ENCODE measurements at regions not wholly inside any gene's neighbourhood (a gene's known extent, or its start where the extent isn't known, plus 50 kb on each side); places are given as distances from the start of the nearest gene placed in this dataset.

DNA sequence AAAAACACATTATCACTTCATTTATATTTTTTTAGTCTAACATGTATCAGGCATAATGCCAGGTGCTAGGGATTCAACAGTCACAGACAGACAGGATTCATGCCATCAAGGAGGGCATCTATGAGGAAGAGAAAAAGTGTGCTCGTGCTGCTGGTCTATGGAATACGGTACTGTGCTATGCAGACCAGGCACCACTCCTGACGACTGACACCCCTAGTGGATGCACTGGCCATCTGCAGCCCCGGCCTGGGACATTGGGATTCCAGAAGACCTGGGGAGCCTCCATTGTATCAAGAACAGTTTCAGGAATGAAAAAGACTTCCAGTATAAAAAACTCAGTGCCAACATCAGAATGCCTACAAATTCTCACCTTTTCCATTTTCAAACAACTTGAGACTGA is 94.0 kb downstream of the KLF12 start:
- FAIRE-seq: no peak

DNA sequence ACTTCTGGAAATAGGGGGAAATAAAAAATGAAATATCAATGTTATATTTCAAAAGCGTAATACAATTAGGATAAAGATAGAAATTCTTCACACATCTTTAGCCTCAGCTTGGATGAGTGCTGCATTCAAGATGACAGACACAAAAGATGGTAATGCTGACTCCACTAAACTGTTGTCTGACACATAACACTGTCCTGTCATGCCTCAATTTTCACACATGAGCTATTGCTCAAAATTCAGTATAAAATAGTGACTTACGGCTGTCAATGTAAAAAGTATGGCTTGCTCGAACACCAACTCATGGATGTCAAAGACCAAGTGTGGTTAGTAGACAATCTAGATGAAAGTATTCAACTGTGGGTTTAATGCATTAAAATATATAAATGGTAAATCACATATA is 94.5 kb downstream of the KLF12 start:
- no peak for FAIRE-seq

DNA sequence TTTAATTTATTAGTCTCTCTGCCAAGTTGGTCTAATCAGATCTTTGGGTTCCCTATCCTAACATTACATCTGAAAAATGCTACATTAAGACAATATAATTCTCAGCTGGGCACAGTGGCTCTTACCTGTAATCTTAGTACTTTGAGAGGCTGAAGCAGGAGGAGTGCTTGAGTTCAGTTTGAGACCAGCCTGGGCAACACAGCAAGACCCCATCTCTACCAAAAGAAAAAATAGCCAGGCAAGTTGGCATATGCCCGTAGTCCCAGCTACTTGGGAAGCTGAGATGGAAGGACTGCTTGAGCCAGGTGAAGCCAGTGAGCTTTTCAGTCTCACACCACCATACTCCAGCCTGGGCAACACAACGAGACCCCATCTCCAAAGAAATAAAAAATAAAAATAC is 95.0 kb downstream of the KLF12 start:
- FAIRE-seq: no peak

DNA sequence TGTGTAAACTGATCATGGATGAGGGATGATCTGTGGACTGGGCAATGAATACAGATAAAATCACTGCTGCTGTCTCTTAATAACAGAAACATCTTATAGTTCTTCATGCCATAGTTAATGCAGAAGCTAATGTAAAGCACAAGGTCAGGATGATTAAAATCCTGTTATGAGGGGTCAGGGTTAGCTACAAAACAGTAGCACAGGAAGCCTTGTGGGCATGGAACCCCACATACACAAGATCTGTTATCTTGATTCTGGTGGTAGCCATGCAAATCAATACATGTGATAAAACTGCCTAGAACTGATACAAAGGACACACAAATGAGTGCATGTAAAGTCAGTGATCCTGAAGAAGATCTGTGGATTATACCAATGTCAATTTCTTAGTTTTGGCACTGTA is 96.4 kb downstream of the KLF12 start:
- FAIRE-seq: no peak

DNA sequence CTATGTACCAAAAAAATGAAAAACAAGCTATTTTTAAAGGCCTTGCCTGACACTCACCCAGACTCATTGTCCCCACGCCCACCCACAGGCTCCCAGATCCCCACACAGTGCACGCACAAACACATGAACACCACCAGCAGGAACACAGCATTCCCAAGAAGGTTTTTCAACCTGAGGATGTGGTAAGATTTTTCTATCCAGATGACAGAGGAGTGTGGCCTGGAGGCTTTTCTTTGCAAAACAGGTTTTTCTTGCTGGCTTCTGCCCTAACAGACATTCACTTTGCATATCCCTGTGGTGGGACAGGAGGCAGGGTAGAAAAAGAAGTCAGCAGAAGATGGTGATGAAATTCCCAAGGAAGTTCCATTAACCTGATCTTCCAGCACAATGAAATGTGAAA is 97.8 kb downstream of the KLF12 start:
- FAIRE-seq: no peak

DNA sequence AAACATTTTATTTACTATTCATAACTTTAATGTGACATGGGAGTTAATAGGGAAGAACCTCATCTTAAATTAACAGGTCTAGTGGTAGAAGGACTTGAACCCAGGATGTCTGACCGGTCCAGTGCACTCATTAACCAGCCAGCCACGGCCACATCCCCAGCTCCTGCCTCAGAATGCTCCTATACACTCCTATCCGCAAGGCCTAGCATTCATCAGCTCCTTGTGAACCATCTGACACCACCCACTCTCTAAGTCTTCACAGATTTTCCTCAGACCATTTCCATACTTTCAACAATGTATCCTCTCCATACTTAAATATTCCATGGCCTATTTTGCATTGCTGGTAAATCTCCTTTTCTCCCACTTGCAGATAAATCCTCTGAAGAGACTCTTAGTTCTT is 98.3 kb downstream of the KLF12 start:
- FAIRE-seq: no peak

DNA sequence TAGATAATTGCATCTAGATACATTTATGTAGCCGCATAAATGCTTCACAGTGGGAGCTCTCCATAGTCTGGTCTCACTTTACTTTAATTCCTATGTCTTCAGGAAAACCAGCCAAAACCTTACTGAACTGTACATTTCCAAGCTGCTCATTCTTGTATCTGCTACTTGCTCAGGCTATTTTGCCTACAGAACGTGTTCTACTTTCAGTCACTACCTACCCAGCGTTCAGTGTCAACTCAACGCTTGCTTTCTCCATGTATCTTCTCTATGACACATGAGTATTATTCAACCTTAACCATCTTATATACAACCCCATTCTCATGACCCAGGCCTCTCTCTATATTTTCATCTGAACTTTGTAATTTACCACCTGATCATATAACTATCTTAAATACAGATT is 101.9 kb downstream of the KLF12 start:
- FAIRE-seq: no peak

DNA sequence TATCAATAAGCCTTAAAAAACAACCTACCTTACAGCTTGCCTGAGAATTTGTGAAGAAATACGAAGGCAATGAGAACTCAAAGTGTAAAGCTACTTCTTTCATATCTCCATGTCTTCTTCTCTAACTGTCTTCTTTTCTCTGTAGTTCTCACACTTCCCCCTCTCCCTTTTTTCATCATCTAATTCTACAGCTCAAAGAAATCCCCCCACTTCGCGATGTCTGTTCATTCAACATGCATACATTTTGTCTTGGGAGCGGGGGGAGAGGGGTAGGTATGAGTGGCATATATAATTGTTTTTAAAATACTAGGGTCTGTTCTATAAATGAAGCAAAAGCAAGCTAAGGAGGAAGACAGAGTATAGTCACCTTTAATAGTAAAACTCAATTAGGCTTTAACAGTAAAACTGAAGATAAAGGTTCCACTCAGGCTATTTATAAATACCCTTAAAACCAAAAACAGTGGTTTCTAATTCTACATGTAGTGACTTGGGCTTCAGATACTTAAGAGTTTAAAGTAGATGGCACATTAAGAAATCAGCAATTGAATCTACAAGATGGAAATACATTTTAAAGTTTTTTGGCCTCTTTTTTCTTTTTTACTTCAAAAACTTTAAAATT is 106.9 kb downstream of the KLF12 start:
- no peak for FAIRE-seq

DNA sequence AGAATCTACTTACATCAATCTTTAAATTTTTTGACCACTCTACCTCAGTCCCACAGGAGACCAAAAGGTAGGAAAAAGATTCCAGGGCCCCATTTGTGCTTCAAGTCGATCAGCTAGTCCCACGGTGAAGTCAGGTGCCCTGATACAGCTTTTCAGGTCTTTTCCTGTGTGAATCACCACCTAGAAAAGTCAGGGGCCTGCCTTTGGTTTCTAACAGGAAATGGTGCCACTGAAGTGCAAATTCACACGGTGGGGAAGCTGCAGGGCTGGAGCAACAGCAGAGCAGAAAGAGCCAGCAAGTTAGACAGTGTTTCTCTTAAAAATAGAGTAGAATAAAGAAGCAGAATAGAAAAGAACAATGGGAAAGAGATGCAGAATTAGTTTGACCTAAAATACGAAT is 107.5 kb downstream of the KLF12 start:
- FAIRE-seq: no peak

DNA sequence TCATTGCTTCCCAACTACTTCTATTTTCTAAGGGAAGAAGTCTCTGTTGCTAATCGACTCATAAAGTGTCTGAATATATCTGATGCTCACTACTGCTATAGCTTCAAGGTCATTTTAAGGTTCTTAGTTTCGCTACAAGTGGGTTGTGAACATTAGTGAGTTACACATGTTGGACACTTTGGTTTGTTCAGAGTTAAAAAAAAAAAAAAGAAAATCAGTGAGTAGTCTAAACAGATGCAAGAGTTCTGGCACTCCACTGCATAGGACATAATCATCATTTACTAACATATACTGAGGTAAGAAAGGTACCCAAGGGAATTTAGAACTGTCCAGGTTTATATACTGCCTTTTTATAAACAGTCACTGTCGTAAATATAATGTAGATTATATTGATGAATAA is 108.8 kb downstream of the KLF12 start:
- no peak for FAIRE-seq

DNA sequence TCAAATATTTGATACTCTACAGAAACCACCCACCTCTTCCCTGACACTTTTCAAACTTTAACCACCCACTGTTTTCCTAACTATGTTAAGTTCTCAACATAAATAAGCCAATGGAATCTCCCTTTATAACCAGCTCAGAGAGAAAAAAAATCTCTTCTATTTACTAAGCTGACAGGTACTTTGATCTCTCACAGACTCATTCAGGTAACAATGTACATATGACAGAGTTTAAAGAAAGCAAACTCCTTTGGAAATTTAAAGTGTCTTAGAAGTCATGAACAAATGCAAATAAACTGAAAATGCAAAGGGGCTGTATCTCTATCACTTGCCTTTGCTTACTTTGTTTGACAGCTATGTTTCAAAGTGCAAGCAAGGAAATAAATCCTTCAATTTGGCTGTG is 109.3 kb downstream of the KLF12 start:
- no peak for FAIRE-seq

DNA sequence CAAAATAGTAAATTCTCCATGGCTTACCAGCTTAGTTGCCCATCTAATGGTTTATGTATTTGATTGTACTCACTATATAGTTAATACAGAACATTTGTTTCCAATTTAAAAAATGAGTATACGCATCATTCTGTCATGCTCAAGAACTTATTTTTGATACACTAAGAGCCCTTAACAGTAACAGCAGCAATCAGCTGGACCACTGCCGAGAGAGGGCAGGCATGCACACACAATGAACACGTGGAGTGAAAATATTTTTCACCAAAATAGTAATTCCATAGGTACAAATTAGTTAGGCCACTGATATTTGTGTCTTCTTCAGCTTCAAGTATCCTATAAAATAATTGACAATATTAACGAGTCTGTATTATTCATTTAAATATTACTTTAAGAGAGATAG is 109.9 kb downstream of the KLF12 start:
- no peak for FAIRE-seq

DNA sequence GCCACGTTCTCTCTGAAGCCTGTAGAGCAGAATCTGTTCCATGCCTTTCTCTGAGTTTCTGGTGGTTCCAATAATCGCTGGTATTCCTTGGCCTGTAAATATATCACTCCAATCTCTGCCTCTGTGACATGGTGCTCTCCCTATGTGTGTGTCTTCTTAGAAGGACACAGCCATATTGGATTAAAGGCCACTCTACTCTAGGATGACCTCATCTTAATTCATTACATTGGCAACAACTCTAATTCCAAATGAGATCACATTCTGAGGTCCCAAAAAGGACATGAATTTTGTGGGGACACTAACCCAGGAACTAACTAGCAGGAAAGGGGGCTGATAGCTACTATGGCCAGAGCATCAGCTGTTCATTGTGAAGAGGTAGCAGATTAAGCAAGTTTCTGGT is 110.7 kb downstream of the KLF12 start:
- FAIRE-seq: no peak

DNA sequence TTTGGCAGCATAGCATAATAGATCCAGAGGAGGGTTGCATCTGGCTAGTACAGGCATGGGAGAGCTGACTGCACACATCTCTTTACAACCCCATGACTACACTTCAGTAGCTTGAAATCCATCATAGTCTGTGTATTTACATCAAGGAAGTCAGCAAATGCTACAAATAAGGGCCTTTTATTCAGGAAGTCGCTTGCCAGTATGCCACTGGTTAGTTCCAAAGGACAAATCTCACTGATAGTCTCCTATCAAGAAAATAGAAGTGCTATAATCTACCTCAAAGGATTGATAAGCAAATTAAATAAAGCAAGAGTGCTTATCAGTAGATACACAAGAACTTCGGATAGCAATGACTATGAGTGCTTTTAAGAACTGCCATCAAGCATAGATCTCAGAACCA is 112.7 kb downstream of the KLF12 start:
- no peak for FAIRE-seq

DNA sequence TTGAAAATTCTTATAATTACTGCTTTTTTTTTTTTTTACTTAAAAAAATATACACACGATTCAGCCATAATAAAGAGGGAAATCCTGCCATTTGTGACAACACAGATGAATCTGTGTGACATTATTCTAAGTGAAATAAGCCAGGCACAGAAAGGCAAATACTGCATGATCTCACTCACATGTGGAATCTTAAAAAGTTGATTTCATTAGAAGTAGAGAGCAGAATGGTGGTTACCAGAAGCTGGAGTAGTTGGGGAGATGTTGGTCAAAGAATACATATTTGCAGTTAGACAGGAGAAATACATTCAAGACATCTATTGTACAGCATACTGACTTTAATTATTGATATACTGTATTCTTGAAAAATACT is 116.2 kb downstream of the KLF12 start:
- FAIRE-seq: no peak

DNA sequence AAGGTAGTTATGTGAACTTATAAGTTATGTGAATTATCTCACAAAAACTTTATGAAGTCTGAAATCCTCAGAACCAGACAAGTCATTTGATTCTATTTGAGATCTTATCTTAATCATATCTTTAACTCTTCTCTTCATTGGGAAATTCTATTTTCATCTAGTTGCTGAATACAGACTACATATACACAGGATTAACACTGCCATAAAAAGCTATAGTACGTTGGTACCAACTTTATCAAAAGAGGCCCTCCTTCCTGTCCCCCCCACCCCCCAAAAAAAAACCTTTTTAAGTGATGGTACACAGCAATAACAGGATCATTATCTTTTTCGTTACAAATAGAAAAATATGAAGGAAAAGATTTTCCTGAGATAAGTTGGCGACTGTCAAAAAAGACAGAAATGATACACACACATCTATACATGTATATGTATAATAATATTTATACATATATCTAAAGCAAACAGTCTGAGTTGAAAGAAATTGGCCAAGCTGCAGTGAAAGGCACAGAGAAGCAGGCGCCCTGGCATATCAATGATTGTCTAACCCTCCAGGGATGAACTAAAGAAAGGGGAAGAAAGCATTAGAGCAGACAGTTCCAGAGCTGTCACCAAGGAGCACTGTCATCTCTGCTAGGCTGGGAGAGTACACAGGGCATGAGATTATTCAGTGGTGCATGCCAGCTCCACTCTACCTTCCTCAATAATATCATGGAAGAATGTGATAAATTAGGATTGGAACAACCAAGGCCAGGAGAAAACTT is 116.7 kb downstream of the KLF12 start:
- no peak for FAIRE-seq

DNA sequence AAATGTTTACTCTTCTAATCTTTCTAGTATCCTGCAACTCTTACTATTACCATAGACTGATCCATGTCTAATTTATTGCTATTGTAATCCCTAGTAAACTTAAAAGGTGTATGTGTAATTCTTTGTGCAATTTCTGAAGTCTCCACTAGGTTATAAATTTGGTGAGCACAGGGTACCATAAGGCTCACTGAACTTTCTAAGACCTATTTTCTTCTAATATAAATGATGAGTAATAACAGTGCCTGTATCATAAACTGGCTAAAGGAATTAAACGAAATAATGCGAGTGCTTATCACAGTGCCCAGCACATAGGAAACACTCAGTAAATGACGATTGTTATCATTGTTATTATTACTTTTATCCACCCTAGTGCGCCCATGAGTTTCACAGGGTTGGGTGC is 119.1 kb downstream of the KLF12 start:
- FAIRE-seq: no peak

DNA sequence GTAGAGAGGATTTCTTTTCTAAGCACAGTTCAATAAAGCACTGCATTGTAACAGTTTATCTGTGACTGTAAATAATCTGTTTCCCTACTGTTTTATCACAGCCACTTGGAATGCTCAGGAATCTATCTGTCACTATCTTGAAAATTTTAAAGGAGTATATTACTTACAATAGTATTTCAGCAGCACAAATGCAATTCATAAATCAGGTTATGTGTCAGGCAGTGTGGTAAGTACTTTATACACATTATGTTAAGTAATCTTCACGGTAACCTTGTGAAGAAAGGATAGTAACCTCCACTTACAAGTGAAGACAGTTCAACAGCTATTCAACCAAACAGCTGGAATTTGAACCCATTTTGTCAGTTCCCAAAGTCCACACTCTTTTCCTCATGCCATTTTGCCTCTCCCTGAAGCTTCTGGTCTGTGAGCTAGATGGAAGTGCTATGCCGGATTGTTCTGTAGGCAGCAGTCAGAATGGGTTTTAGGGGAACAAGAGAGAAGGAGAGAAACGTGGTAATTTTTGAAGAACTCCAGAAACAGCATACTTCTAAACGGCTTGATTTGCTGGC is 125.0 kb downstream of the KLF12 start:
- FAIRE-seq: no peak

DNA sequence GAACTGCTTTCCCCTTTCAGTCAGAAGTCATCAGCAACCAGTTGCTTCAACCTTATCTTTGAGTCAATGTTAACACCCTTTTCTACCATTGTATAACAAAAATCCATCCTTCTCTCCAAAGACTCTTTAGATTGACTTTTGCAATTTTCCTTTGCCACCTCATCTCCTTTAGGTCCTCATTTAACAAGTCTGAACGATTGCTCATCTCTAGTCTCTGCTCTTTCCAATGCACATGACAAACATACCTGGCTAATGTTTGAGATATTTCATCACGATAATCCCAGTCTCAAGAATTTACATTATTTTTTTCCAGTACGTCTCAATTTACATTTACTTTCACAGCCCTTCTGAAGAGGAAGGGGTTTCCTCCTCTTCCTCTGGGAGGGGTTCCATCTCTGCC is 127.5 kb downstream of the KLF12 start:
- FAIRE-seq: no peak

DNA sequence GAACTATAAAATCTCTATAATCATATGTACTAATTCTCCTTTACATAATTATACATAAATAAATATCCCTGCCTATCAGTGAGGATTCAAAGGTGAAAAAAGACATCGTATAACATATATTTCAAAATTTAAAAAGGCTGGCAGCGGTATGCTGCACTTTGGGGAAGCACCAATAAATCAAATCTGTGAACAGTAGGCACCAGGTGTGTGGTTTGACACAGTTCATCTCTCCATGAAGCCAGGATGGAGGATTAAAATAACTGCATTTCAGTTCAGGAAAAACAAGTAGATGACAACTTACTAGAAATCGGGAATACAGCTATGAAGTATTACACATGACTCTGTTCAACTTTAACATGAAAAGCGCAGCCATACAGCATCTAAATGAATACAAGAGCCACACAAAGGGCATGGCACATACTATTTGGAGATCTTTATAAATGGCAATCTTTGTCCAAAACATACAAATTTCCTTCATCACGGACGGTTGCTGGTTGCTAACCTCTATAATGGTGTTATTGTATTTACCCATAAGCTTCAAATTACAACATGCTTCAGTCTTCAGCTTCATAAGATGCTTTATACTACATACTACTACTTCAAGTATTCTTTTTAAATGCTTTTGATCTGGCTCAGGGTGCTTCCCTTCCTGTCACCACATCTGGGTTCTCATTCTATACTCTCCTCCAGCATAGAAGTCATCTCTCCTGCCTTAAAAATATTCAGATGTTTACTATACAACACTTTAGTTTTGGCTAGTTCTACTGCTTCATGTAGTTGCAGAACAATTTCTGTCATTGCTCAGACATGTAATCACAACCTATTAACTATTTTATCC is 128.7 kb downstream of the KLF12 start:
- no peak for FAIRE-seq

DNA sequence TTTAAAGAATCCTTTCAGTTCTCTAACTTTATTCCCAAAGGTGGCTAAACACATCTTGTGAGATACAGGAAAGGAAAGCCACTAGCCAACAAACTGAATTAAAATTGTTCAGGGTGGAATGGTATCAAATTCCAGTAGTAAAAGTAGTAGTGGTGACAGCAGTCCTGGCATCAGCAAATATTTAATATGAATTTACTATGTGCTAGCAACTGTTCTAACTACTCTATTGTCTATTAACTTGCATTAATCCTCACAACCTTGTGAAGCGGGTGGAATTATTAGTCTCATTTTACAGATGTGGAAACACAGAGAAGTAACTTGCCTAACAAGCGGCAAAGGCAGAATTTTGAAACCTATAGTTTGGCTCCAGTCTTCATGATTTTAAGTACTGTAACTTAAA is 130.1 kb downstream of the KLF12 start:
- no peak for FAIRE-seq

DNA sequence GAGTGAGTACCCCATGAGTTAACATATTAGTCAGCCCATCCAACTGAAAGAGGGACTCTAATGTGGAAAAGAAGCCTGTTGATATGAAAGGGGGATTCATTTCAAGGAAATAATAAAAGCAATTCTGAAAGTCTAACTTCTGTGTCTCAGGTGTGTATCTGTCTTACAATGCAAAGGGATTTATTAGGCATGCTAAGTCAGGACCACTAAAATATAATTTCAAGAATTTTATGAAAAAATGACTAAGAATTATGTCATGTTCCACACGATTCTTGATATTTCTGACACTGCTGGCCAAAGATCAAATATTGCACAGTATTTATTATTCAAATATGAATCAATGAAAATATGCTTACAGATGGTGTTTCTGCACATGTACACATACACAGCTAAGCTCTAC is 130.8 kb downstream of the KLF12 start:
- no peak for FAIRE-seq

DNA sequence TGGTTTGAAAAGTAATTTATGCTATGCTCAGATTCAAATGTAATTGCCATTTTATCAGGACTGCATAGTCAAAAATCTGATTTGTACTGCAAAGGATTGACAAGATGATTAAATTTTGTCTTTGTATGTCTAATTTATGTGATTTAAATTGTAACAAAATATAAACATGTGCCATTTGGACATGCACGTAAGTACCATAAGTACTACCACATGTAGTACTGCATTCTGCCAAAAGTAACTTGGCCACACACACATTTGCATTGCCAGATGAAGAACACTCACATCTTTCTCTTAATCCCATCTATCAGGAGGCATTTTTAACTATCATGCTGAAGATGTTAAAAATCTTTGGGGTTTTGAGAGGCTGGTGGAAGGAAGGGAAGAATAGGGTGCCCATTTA is 133.3 kb downstream of the KLF12 start:
- FAIRE-seq: no peak

DNA sequence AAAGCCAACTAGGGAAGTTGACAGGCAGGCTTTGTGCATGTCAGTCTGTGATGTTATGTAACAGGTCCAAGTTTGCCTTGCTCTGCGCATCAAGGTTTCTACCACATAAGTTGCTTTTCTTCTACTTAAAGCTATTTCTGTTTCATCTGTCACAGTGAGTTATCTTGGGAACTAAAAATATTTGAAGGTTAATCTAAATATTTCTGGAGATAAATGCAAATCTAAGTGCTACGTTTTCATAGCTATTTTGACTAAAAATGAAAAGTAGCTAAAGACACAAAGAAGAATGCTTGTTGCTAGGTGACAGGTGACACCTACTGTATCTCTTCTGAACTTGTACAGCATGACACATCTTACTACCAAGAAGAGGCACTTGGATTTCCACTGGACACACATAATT is 135.6 kb downstream of the KLF12 start:
- FAIRE-seq: no peak
